Islet precursor cell (in vitro differentiated cells): ENCODE measurements at regions not wholly inside any gene's neighbourhood (a gene's known extent, or its start where the extent isn't known, plus 50 kb on each side); places are given as distances from the start of the nearest gene placed in this dataset.

Experiments
- DNase-seq: peaks from one replicate; pipeline ENCODE4 v3.0.0-alpha.2; 2018

DNA sequence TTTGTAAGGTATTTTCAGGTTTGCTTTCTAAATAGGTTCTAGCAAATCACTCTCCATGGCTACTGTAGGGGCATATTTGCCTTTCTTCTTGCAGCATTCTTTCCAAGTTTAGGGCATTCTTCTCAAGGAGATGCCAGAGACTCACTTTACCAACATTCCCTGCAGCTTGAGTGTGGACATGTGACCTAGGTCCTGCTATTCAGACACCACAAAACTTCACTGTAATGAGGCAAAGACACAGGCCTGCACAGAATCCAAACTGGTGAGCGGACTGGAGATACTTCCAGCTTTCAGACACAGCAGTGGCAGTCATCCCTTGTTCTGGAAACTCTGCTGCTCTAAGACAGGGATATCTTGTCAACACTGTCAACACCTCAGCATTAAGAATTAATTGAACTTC, 146.4 kb upstream of the PFN2 start:
- peak; percentile 83 for DNase-seq

DNA sequence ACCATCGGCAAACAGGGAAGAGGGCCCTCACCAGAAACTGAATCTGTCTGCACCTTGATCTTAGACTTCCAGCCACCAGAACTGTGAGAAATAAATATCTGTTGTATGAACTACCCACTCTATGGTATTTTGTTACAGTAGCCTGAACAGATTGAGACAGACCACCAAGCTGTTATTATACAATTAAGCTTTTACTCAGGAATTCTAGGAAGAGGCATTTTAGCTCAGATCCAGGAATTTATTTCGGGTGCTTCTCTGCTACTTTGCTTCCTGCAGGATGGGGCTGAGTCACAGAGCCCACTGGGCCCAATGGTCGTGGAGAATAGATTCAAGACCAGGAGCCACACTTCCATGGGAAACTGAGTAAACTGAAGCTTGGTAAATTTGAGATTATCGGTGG, 145.5 kb upstream of the PFN2 start:
- DNase-seq, result no peak

DNA sequence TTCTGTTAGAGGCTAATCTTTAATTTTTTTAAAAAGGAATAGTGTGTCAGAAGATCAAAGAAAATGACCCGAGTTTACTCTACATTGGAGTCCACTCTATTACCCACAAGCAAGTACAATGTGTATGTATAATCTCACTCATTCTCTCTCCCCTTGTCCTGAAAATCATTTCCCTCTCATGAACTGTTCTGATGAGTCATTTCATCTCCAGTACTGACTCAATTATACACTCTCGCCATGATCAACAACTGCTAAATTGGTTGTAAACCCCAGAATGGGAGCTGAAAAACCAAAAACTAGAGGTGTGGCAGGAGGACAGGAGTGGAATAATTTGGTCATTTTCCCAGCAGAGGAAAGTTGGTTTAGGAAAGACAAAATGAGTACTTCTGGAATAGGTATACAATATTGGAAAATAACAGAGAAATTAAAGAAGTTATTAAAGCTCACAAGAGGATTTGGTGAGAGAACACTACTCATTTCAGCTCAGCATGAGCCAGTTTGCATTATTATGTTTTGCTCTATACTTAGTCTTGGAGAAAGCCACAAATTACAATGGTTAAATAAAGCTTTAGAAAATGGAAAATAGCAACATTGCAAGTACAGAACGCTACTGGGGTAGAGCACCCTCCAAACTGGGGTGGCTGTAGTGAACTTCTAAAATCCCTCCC, 144.3 kb upstream of the PFN2 start:
- DNase-seq, result no peak

DNA sequence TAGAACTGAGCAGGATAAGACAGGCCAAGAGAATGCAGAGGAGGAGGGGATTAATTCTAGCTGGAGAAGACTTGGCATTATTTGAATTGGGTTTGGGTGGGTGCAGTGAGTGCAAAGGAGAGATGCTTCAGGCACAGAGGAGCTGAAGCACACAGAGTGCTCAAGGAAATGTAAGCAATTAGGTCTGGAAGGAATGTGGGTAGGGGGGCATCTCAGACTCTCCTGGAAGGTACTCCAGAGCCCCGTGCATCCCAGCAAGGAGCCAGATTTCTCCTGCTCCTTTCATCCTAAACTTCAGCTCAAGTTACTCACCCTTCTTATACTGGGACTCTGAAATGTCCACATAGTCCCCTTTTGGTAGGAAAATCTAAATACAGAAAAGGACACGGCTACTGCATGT, 143.6 kb upstream of the PFN2 start:
- no peak for DNase-seq

DNA sequence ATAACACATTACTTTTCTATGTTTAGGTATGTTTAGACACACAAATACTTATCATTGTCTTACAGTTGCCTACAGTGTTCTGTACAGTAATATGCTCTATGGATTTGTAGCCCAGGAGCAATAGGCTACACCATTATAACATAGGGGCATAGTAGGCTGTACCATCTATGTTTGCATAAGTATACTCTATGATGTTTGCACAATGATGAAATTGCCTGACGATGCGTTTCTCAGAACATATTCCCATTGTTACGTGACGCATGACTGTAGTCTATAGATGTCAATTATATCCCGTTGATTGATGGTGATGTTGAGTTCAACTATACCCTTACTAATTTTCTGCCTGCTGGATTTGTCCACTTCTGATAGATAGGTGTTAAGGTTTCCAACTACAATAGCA, 139.4 kb upstream of the PFN2 start:
- no peak for DNase-seq

DNA sequence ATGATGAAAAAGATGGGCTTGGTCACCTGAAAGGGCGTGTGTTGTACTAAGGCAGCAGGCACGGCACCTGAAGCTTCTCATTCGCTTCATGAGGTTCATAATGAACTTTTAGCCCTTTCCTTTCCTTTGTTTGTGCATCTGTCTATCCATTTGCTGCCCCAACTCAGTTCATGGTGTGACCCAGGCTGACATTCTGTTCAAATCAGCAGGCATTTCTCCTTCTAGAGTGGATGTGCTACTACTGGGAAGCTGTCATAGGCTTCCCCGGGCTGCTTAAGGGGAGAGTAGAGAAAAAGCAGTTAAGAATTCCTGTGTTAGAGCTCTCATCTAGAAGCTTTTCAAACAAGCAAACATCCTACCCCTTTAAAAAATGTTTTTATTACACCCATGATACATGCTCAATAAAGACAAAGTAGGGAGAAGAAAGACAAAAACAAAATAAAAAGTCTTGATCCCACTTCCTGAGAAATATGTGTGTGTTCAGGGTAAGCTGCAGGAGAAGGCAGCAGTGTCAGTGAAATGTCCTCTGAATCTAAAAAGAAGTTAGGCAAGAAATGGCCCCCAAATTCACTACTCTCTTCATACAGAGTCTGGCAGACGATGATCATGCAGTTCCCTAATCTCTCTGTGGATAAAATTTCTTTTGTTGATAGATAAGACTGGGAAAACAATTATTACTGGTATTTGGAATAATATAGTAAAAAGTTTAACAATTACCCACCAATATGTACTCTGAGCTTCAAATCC, 136.9 kb upstream of the PFN2 start:
- peak; percentile 83 for DNase-seq

DNA sequence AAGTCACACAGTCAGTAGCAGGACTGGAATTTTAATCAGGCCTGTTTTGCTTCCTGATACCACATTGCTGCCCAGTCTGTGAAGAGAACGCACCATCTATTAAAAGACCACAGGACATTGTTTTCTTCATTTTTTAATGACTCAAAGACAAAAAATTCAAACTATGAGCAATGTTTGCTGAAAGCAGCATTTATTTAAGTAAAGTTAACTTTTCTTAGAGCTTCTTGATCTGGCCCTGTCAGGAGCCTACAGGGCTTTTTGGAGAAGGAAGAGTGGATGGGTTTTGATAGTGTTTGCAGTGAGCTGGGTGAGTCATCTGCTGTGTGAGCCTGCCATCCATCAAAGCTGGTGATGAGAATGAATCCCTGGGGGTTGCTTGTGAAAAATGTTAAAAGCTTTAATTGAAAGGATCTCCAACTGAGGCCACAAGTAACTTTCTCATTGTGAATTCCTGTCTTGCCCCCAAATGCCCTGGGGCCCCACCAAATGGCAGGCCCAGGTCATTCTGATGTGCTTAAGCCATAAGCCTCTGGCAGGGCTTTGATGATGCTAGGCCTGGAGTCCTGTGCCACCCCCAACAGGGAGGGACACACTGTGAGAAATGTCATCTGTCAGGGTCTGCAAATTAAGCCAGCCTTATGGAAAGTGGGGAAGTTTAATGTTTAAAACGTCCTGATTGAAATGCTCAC, 136.2 kb upstream of the PFN2 start:
- DNase-seq, result peak; percentile 99

DNA sequence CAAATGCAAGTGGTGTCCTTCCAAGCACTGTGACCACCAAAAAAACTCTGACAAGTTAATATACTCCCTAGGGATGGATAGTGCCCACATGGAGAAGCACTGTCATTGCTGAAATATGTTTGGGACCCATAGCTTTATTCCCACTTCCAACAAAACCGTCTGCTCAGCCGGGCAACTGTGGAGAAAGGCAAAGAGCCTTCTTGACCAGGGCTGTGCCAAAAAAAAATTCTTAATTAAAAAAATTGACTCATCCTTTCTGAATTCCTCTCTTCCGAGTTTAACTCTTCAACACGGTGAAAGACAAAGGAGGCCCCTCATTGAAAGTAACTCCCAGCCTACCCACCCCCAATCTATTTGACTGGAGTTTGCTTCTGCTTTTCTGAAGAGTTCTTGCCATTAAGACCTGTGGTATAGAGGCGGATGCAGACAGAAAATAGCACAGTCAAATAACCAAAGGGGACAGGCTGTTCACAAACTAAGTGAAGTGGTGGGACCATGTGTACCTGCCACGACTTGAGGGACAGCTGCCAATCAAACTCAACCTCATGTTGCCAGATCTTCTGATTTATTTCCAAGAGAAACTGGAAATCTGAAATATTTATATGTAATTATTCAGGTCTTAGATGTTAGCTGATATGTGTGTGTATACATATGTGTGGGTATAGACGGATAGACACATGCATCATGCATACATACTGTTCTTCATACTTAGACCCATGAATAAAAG, 135.4 kb upstream of the PFN2 start:
- no peak for DNase-seq

DNA sequence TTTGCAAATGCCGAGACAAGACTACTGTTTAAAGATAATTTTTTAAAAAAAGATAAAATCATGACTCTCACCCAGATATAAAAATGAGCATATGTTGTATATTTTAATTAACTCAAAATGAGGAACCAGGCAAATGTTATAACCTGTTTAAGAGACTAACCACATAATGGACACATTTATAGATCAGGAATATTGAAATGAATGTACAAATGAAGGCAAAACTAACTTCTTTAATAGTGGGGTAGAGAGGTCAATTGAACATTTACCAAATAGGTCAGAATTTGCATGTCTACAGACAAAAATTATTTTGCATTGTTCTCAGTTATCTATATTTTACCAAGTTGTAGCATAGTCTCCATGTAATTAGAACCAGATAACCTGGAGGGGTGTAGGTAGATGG, 134.3 kb upstream of the PFN2 start:
- DNase-seq, result no peak

DNA sequence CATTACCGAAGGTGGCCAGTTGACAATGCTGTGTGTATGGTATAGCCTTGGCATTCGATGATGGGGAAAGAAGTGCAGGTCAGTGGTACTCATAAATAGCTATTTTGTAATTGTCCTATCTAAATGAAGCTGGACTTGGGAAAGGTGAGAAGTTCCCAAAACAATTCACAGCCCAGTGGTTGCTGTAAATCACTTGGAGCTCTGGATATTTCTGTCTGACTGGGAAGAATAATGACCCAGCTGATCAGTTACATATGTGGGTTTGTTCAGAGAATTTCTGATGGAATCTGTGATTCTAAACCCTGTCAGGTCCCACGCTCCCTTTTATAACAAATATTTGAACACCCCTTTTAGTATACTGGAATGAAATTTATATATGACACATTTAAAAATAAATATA, 133.9 kb upstream of the PFN2 start:
- DNase-seq, result no peak

DNA sequence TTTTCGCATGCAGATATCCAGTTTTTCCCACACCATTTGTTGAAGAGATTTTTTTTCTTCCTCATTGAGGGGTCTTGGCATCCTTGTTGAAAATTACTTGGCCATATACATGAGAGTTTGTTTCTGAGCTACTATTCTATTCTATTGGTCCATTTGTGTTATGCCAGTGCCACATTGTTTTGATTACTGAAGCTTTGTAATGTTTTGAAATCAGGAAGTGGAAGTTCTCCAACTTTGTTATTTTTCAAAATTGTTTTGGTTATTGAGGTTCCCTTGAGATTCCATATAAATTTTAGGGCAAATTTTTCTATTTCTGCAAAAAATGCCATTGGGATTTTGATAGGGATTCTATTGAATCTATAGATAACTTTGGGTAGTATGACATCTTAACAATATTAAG, 130.3 kb upstream of the PFN2 start:
- DNase-seq, result no peak

DNA sequence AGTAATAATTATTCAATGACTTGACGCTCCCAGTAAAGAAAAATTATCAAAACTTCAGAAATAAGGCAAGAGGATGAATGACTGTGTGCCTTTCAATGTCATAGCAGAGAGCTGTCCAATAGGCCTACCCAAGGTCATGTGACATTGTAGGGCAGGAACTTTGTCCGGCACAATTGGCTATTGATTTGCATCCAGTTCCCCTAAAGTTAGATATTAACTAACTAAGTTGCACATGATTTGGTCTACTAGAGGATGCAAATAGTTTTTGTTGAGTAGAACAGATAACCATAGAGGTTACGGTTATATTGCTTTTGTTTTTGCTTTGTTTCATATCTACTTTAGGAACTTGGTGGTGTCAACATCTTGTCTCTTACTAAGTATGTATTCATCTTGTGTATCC, 127.9 kb upstream of the PFN2 start:
- DNase-seq, result no peak

DNA sequence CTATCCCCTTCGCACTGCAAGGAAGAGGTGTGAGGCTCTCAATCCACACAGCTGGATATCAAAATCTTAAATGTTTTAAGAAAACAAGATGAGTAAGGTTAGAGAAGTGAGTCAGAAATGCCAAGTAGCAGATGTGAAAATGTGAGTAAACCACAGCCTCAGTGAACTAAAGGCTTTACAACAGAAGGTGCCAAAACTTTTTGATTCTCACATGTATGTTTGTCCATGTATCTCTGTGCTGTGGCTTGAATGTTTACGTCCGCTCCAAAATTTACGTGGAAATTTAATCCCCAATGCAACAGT, 126.8 kb upstream of the PFN2 start:
- no peak for DNase-seq

DNA sequence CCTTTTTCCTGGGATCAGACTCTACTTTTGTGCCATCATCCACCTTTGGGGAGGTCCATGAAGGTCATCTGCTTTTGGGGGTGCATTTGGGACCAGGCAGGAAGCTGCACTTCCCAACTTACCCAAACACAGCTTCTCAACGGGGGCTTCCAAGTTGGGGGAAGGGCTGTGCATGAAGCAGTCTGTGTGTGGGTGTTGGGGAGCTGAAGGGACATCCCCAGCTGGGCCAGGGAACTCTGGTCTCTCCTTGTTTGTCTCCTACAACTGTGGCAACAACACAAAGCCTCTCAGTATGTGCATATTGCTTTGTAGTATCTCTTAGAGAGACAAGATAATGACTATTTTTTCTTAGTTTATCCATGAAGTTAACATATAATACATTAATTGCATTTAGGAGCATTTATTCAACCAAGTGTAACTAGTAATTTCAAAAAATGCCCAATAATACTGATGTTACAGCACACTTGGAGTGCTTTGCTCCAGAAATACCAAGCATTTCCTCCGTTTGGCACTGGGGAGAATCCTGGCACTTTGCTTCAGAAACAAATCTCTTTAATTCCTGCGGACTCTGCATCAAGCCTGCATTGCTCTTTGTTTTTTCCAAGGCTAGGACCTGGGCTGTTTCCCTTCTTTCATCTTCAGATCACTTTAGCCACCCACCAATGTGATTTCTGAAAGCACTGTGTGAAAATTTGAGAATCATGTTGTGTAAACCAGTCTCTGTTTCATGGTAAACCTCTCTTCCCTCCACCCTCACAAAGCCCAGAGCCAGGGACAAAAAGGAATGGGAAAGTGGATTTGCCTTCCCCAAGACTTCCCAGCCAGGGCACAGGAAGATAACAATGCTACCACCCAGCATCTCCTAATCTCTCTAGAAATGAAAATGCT, 126.2 kb upstream of the PFN2 start:
- DNase-seq, result no peak

DNA sequence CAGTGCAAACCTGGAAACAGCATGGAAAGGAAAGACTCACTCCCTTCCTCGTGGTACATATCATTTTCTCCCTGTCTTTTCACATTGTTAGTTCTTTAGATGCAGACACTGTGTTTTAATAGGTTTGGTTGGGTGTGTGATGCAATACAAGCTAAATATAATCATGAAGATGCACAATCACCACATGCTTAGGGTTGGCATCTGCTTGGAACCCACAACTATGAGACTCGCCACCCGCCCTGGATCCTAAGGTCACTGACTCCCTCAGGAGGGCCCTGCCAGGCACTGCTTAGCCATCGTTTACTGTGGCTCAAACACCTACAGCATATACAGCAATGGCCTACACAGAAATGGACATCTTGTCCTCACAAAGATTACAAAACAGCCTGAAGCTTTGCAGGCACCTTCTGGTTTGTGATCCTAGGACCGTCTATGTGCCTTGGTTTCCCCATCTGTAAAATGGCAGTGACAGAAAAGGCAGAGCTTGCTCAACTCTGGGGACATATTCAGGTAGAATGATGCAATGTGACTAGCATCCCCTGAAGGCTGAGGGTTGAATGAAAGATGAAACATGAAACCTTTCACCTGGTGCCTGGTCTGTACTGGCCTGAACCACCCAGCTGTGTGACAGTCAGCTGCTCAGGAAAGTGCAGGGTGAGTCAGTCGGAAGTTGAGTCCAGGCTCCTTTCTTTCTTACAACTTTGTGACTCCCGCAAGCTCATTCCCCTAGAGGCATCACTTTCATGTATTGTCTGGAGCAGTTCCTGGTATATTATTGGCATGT, 123.6 kb upstream of the PFN2 start:
- peak; percentile 95 for DNase-seq

DNA sequence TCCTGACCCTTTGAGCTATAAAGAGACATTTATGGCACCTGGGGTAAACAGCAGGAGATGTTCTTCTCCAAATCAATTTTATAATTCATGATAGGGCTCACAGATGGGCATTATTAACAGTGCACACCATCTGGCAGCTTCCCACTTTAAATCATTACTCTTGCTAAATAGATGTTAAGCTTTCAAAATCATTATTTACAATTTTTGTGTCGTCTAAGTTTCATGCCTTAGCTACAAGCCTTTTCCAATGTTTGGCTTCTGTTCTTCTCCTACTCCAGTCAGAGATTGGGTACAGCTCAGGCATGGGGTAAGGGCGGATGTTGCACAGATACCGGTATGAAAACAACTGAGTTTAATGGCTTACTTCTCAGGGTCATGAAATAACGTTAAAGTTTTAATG, 120.9 kb upstream of the PFN2 start:
- no peak for DNase-seq

DNA sequence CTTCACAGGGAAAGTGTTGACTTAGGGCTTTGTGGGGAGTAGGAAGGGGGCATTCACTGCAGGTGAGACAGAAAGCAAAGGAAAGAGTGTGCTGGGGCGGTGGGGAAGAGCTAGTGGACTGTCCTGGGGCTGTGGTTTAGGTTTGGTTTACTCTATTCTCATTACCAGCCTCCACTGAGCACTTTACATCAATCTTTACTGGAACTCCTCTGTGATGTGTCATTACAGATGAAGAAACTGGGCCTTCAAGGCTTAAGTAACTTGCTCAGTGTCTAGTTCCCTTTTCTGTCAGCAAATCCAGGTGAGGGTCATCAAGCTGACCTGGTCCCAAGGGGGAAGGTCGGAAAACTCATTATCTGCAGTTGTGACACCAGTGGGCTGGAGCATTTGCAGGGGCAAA, 120.2 kb upstream of the PFN2 start:
- no peak for DNase-seq

DNA sequence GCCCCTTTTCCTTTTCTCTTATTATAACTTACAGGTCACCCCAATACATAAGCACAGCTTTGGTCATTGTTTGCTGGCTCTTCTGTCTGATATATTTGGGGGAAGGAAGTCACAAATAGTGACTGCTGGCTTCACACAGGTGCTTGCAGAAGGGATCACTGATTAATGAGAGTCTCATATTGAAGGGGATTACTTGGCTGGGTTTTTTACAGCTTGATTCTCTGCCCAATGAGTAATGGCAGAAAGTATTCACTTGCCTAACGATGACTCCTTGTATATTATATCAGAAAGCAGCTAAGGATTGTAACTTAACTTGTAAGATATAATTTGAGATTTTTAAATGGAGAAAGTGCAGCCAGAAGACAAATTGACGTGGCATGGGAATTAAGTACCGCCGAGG, 119.3 kb upstream of the PFN2 start:
- DNase-seq, result no peak

DNA sequence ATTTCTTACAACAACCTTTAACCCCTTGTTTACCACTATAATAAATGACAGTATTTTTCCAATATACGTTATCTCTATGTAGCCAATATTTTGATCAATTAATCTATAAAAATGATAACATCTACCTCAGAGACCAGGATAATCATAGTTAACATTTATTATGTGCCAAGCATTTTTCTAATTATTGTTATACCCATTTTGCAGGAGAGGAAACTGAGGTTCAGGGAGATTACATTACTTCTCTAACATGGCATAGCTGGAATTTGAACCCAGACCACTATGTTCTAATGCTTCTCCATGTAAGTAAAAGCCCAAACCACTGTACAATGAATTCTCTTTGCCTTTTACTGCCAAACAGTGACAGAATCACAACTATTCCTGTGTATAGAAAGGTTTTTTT, 113.4 kb upstream of the PFN2 start:
- no peak for DNase-seq

DNA sequence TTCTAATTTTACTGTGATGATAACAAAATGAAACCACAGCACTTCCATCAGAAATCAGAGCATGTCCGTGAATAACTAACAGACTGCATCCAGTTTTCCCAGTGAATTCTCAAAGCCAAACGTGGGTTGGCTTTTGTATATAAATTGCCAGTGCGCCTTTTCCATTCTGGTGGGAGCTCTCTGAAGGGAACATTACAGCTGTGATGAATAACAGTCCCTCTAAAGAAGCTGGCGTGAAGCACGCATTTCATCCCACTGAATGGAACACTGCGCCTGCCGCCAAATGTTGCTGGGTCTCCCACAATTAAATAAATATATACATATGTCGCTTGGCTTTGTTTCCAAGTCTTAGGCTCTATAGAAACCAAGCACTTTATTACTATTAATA, 113.0 kb upstream of the PFN2 start:
- DNase-seq, result no peak

DNA sequence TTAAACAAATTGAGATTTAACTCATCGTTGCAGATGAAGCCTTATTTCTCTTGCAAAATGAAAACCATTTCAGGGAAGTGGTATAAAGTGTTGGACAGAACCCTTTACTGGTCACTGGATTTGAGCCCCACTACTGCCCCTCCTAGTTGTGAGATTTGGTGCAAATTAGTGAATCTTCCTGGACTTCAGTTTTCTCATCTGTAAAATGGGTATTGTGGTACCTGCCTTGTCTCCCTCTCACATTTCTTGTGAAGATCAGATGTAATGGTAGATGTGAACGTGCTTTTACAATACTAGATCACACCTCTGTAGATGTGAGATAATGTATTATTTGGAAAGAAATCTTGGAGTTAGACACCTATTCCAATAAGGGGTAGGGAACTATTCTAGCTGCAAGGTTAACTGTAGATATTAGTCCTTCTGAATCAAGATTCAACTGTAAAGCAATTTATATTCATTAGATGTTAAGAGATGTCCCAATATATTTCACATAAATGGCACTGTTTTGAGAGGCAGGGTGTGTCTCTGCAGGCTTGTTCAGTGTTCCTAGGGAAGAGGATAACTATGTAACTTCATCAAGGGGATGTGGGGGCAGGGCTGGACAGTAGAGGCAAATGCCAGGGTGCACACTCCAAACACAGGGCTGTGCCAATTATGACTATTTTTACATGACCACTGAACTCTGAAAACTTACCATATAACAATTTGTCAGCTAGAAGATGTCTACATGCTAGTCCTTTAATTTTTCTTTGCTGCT, 112.4 kb upstream of the PFN2 start:
- DNase-seq, result no peak
